ENCODE measurements at regions not wholly inside any gene's neighbourhood (a gene's known extent, or its start where the extent isn't known, plus 50 kb on each side); places are given as distances from the start of the nearest gene placed in this dataset.

DNA sequence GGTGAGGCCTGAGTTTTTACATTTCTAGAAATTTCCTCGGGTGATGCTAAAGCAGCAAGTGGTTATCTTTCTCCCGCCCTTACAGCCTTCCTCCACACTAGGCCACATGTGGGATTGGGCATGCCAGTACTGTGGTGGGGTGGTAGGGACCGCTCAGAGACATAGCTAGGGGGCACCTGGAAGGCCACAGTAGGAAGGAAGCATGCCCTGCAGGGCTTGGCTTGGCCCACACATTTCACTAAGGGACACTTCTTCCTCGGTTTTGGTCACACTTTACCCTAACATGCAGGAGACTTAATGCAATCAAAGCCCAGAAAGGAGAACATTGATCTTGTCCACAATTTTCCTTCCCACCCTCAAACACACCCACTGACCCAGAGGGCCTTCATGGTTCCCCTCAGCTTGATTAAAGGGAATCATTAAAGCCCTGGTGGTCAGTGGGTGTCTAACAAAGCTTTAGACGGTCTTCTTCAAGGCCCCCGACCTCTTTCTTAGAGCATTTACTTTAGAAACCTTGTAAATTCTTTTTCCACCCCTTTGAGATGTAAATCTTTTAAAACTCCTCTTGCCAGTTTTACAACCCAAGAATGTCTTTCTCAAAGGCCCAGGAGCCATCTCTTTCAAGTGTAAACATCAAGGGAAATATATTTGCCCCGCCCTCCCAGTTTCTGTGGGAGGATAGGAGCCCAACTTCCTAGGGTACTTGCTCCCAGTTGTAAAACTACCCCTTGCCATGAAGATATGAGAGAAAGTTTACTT lies 246.4 kb upstream of the PTBP2 start:
- Histone ChIP-seq H3K79me2 (ENCODE audit: insufficient read depth, low read length) (no peaks in the 10 kb centered on the region), H2AFZ (ENCODE audit: low read depth, low read length, severe bottlenecking) (no peak overlapping the region), H3K9me3 (ENCODE audit: insufficient read depth, low read length) (no peaks in the 10 kb centered on the region), H3K4me3 (ENCODE audit: insufficient read depth, low read length, poor library complexity, severe bottlenecking) (no peak overlapping the region), H3K9me2 (replicated peaks; ENCODE audit: insufficient read depth, low read length) (no peaks in the 10 kb centered on the region), H3K9ac (ENCODE audit: low read length) (no peak overlapping the region), H3K36me3 (ENCODE audit: low read length) (no peaks in the 10 kb centered on the region), H3K27ac (ENCODE audit: low read depth, low read length) (no peak overlapping the region), H4K20me1 (ENCODE audit: low read depth, low read length) (no peaks in the 10 kb centered on the region), H3K27me3 (ENCODE audit: low read length) (no peaks in the 10 kb centered on the region), H3F3A (ENCODE audit: insufficient read depth) (no peaks in the 10 kb centered on the region), H3K4me2 (ENCODE audit: low read depth, low read length, poor library complexity, severe bottlenecking) (no peak overlapping the region)
- TF ChIP-seq EZH2phosphoT487 (conservative IDR thresholded peaks at IDR 0.05; ENCODE audit: low read length) = no peak
- TF ChIP-seq, protein P1, sequence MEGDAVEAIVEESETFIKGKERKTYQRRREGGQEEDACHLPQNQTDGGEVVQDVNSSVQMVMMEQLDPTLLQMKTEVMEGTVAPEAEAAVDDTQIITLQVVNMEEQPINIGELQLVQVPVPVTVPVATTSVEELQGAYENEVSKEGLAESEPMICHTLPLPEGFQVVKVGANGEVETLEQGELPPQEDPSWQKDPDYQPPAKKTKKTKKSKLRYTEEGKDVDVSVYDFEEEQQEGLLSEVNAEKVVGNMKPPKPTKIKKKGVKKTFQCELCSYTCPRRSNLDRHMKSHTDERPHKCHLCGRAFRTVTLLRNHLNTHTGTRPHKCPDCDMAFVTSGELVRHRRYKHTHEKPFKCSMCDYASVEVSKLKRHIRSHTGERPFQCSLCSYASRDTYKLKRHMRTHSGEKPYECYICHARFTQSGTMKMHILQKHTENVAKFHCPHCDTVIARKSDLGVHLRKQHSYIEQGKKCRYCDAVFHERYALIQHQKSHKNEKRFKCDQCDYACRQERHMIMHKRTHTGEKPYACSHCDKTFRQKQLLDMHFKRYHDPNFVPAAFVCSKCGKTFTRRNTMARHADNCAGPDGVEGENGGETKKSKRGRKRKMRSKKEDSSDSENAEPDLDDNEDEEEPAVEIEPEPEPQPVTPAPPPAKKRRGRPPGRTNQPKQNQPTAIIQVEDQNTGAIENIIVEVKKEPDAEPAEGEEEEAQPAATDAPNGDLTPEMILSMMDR (IDR thresholded peaks at IDR 0.05; ENCODE audit: insufficient read depth, low read length, poor library complexity, severe bottlenecking) = no peak

DNA sequence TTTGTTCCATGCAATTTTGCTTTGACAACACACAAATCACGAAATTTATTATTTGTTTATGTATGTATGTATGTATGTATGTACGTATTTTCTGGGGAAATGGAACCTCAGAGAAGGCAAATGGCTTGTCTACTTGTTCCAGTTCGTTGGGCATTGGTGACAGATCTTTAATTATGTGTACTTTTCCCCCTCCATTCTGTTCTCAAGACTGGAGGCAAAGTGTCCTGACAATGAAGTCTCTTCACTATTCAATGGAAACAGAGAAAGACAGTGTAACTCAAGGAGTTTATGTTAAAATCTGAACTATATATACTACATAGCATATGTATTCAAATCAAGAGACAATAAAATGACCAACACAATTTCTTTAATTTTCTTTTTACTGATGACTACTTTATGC lies 245.7 kb upstream of the PTBP2 start:
- no peaks in the 10 kb centered on the region for H3K79me2 ChIP-seq (ENCODE audit: insufficient read depth, low read length)
- no peak overlapping the region for H2AFZ ChIP-seq (ENCODE audit: low read depth, low read length, severe bottlenecking)
- no peak overlapping the region for H3K4me3 ChIP-seq (ENCODE audit: insufficient read depth, low read length, poor library complexity, severe bottlenecking)
- no peak overlapping the region for H3K4me2 ChIP-seq (ENCODE audit: low read depth, low read length, poor library complexity, severe bottlenecking)
- H3K9me3 ChIP-seq (ENCODE audit: insufficient read depth, low read length) = no peaks in the 10 kb centered on the region
- no peaks in the 10 kb centered on the region for H4K20me1 ChIP-seq (ENCODE audit: low read depth, low read length)
- no peak overlapping the region for H3K9ac ChIP-seq (ENCODE audit: low read length)
- no peaks in the 10 kb centered on the region for H3K27me3 ChIP-seq (ENCODE audit: low read length)
- no peaks in the 10 kb centered on the region for H3K9me2 ChIP-seq (replicated peaks; ENCODE audit: insufficient read depth, low read length)
- H3K36me3 ChIP-seq (ENCODE audit: low read length) = no peaks in the 10 kb centered on the region
- H3F3A ChIP-seq (ENCODE audit: insufficient read depth) = no peaks in the 10 kb centered on the region
- H3K27ac ChIP-seq (ENCODE audit: low read depth, low read length) = no peak overlapping the region
- no peak for TF ChIP-seq EZH2phosphoT487 (conservative IDR thresholded peaks at IDR 0.05; ENCODE audit: low read length)
- TF ChIP-seq, protein P1 (IDR thresholded peaks at IDR 0.05; ENCODE audit: insufficient read depth, low read length, poor library complexity, severe bottlenecking) = no peak

DNA sequence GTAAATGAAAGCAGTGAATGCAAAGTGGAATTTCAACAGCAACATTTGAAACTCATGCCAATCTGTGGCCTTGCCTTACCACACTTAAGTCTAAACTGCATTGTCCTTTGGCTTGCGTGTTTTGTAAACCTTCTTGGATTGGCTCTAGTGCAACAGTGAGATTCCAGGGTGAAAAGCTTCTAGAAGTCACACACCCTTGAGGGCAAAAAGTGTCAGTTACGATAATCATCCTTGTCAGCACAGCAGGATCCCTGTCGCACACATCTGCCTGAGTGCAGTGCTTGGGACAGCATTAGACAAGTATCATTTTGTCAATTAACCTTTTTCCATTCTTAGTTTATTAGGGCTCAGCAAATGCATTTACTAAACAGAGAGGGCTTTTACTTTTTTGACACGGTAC lies 243.4 kb upstream of the PTBP2 start:
- Histone ChIP-seq H3K9me2 (replicated peaks; ENCODE audit: insufficient read depth, low read length) (no peaks in the 10 kb centered on the region), H3K4me3 (ENCODE audit: insufficient read depth, low read length, poor library complexity, severe bottlenecking) (no peak overlapping the region), H3F3A (ENCODE audit: insufficient read depth) (no peaks in the 10 kb centered on the region), H3K36me3 (ENCODE audit: low read length) (no peaks in the 10 kb centered on the region), H3K9ac (ENCODE audit: low read length) (no peak overlapping the region), H3K9me3 (ENCODE audit: insufficient read depth, low read length) (no peaks in the 10 kb centered on the region), H3K79me2 (ENCODE audit: insufficient read depth, low read length) (no peaks in the 10 kb centered on the region), H3K27me3 (ENCODE audit: low read length) (no peaks in the 10 kb centered on the region), H2AFZ (ENCODE audit: low read depth, low read length, severe bottlenecking) (no peak overlapping the region), H3K27ac (ENCODE audit: low read depth, low read length) (no peak overlapping the region), H3K4me2 (ENCODE audit: low read depth, low read length, poor library complexity, severe bottlenecking) (no peak overlapping the region), H4K20me1 (ENCODE audit: low read depth, low read length) (no peaks in the 10 kb centered on the region)
- TF ChIP-seq EZH2phosphoT487 (conservative IDR thresholded peaks at IDR 0.05; ENCODE audit: low read length) = no peak
- TF ChIP-seq, protein P1 (IDR thresholded peaks at IDR 0.05; ENCODE audit: insufficient read depth, low read length, poor library complexity, severe bottlenecking) = no peak
